WTC11 (cell line): ENCODE measurements at regions not wholly inside any gene's neighbourhood (a gene's known extent, or its start where the extent isn't known, plus 50 kb on each side); places are given as distances from the start of the nearest gene placed in this dataset.

Experiments used
- ATAC-seq: fragments of 200-7000 bp; cut with Tn5 transposase; 2 replicates; pipeline ENCODE4 v1.10.0; 2021; ENCODE audit warnings: mild to moderate bottlenecking, moderate library complexity
- CTCF ChIA-PET: fragments of 300-600 bp; sonication (Branson Sonifier 250); formaldehyde crosslinking; loops from one replicate; lab custom pipeline; 2021; ENCODE audit warnings: antibody characterized with exemption; lab: Charles Lee
- POLR2A ChIA-PET: fragments of 350-600 bp; sonication (Branson Sonifier 250); formaldehyde crosslinking; loops from one replicate; lab custom pipeline; 2021; ENCODE audit warnings: antibody characterized with exemption; lab: Charles Lee
- DNase-seq: peaks from one replicate; pipeline ENCODE4 v3.0.0; 2021; ENCODE audit warnings: low spot score
- H3K27ac Mint-ChIP-seq: 2 replicates; pipeline ENCODE4 v1.8.0; 2021; ENCODE audit warnings: mixed read lengths
- H3K27me3 Mint-ChIP-seq: 2 replicates; pipeline ENCODE4 v1.8.0; 2021; ENCODE audit warnings: low read depth, mild to moderate bottlenecking, moderate library complexity, mixed read lengths
- H3K36me3 Mint-ChIP-seq: 2 replicates; pipeline ENCODE4 v1.8.0; 2021; ENCODE audit warnings: mixed read lengths
- H3K4me1 Mint-ChIP-seq: 2 replicates; pipeline ENCODE4 v1.8.0; 2022; ENCODE audit warnings: mixed read lengths
- H3K4me3 Mint-ChIP-seq: 2 replicates; pipeline ENCODE4 v1.8.0; 2021; ENCODE audit warnings: mild to moderate bottlenecking, moderate library complexity, mixed read lengths
- H3K9me3 Mint-ChIP-seq: 2 replicates; pipeline ENCODE4 v1.8.0; 2021; ENCODE audit warnings: mixed read lengths
- ARID4B ChIP-seq: sonication (generic); formaldehyde crosslinking; IDR thresholded peaks from 2 replicates; pipeline ENCODE4 v1.8.0; 2023; ENCODE audit warnings: missing genetic modification reagents, mild to moderate bottlenecking, borderline replicate concordance
- ATF6 ChIP-seq: sonication (generic); formaldehyde crosslinking; IDR thresholded peaks from 2 replicates; pipeline ENCODE4 v1.8.1; 2023; ENCODE audit warnings: mild to moderate bottlenecking, missing genetic modification reagents
- CDX4 ChIP-seq: fragments of 250-450 bp; sonication (Bioruptor Pico); IDR thresholded peaks from 2 replicates; pipeline ENCODE4 v1.9.0; 2021; ENCODE audit warnings: moderate library complexity, mild to moderate bottlenecking, inconsistent platforms, borderline replicate concordance
- E2F4 ChIP-seq: sonication (generic); formaldehyde crosslinking; IDR thresholded peaks from 2 replicates; pipeline ENCODE4 v1.8.1; 2022; ENCODE audit warnings: low read depth, mild to moderate bottlenecking, moderate library complexity, missing genetic modification reagents, borderline replicate concordance
- E2F5 ChIP-seq: sonication (generic); formaldehyde crosslinking; IDR thresholded peaks from 2 replicates; pipeline ENCODE4 v1.8.1; 2022; ENCODE audit warnings: mild to moderate bottlenecking, moderate library complexity, missing genetic modification reagents
- ELF4 ChIP-seq: sonication (generic); formaldehyde crosslinking; IDR thresholded peaks from 2 replicates; pipeline ENCODE4 v1.8.1; 2022; ENCODE audit warnings: low read depth, mild to moderate bottlenecking, moderate library complexity, missing genetic modification reagents
- ETV6 ChIP-seq: sonication (generic); formaldehyde crosslinking; IDR thresholded peaks from 2 replicates; pipeline ENCODE4 v1.8.1; 2022; ENCODE audit warnings: mild to moderate bottlenecking, missing genetic modification reagents
- FOXP1 ChIP-seq: sonication (generic); formaldehyde crosslinking; IDR thresholded peaks from 2 replicates; pipeline ENCODE4 v1.8.0; 2022; ENCODE audit warnings: missing genetic modification reagents, mild to moderate bottlenecking, moderate library complexity, borderline replicate concordance
- FOXP4 ChIP-seq: sonication (generic); formaldehyde crosslinking; IDR thresholded peaks from 2 replicates; pipeline ENCODE4 v1.8.0; 2022; ENCODE audit warnings: mild to moderate bottlenecking, missing genetic modification reagents
- HMGA2 ChIP-seq: fragments of 250-450 bp; sonication (Bioruptor Pico); IDR thresholded peaks from 2 replicates; pipeline ENCODE4 v1.4.0; 2021; ENCODE audit warnings: mild to moderate bottlenecking, moderate library complexity
- HMGXB4 ChIP-seq: sonication (generic); formaldehyde crosslinking; IDR thresholded peaks from 2 replicates; pipeline ENCODE4 v1.8.1; 2023; ENCODE audit warnings: mild to moderate bottlenecking, moderate library complexity, missing genetic modification reagents
- JAZF1 ChIP-seq: fragments of 250-450 bp; sonication (Bioruptor Pico); IDR thresholded peaks from 2 replicates; pipeline ENCODE4 v1.9.0; 2021; ENCODE audit warnings: moderate library complexity, mild to moderate bottlenecking, inconsistent platforms
- NFE2L1 ChIP-seq: sonication (generic); formaldehyde crosslinking; IDR thresholded peaks from 2 replicates; pipeline ENCODE4 v1.8.1; 2023; ENCODE audit warnings: missing genetic modification reagents
- NFYB ChIP-seq: sonication (generic); formaldehyde crosslinking; conservative IDR thresholded peaks from 2 replicates; pipeline ENCODE4 v1.8.0; 2022; ENCODE audit warnings: low read depth, missing genetic modification reagents
- NR1H2 ChIP-seq: sonication (generic); formaldehyde crosslinking; IDR thresholded peaks from 2 replicates; pipeline ENCODE4 v1.9.0; 2021; ENCODE audit warnings: mild to moderate bottlenecking, moderate library complexity, missing genetic modification reagents
- OVOL2 ChIP-seq: fragments of 250-450 bp; sonication (Bioruptor Pico); IDR thresholded peaks from 2 replicates; pipeline ENCODE4 v1.9.0; 2021; ENCODE audit warnings: mild to moderate bottlenecking, borderline replicate concordance
- PRRX2 ChIP-seq: fragments of 250-450 bp; sonication (Bioruptor Pico); IDR thresholded peaks from 2 replicates; pipeline ENCODE4 v1.8.0; 2021; ENCODE audit warnings: mild to moderate bottlenecking
- RELA ChIP-seq: sonication (generic); formaldehyde crosslinking; IDR thresholded peaks from 2 replicates; pipeline ENCODE4 v1.8.1; 2022; ENCODE audit warnings: missing genetic modification reagents, mild to moderate bottlenecking, borderline replicate concordance
- SMAD4 ChIP-seq: sonication (generic); formaldehyde crosslinking; IDR thresholded peaks from 2 replicates; pipeline ENCODE4 v1.8.0; 2022; ENCODE audit warnings: mild to moderate bottlenecking, missing genetic modification reagents
- SOX15 ChIP-seq: fragments of 250-450 bp; sonication (Bioruptor Pico); IDR thresholded peaks from 2 replicates; pipeline ENCODE4 v1.9.0; 2021; ENCODE audit warnings: mild to moderate bottlenecking
- USF1 ChIP-seq: sonication (generic); formaldehyde crosslinking; IDR thresholded peaks from 2 replicates; pipeline ENCODE4 v1.8.0; 2022; ENCODE audit warnings: mild to moderate bottlenecking, missing genetic modification reagents
- ZNF416 ChIP-seq: fragments of 250-450 bp; sonication (Bioruptor Pico); IDR thresholded peaks from 2 replicates; pipeline ENCODE4 v1.9.0; 2021; ENCODE audit warnings: mild to moderate bottlenecking, inconsistent platforms
- ZNF671 ChIP-seq: fragments of 250-450 bp; sonication (Bioruptor Pico); IDR thresholded peaks from 2 replicates; pipeline ENCODE4 v1.8.0; 2021; ENCODE audit warnings: mild to moderate bottlenecking

GRCh38 chr2:80748592-80748991 is 444.0 kb upstream of the LRRTM1 start:
- Mint-ChIP-seq H3K36me3 (no peaks in the 10 kb centered on the region), H3K27me3 (no peaks in the 10 kb centered on the region), H3K9me3 (no peaks in the 10 kb centered on the region), H3K4me1 (no peaks in the 10 kb centered on the region), H3K27ac (no peak overlapping the region), H3K4me3 (no peak overlapping the region)
- ChIA-PET CTCF (no interaction called here), POLR2A (no interaction called here)
- no peak for DNase-seq
- no peak for ATAC-seq
- TF ChIP-seq ATF6 = no peak
- no peak for TF ChIP-seq ZNF416 (CRISPR knock-in tag)
- TF ChIP-seq ETV6 (CRISPR knock-in tag) = no peak
- TF ChIP-seq E2F5 = no peak
- no peak for TF ChIP-seq JAZF1
- TF ChIP-seq ARID4B (CRISPR knock-in tag) = no peak
- TF ChIP-seq NFE2L1 (CRISPR knock-in tag) = no peak
- no peak for TF ChIP-seq RELA (CRISPR knock-in tag)

GRCh38 chr2:80737047-80737446 is 432.5 kb upstream of the LRRTM1 start:
- ChIA-PET POLR2A (no interaction called here), CTCF (no interaction called here)
- ATAC-seq = no peak
- no peak overlapping the region for H3K4me3 Mint-ChIP-seq
- no peak overlapping the region for H3K27ac Mint-ChIP-seq
- H3K9me3 Mint-ChIP-seq = peaks cover 57% of the 10 kb centered on the region
- DNase-seq = no peak
- peaks cover 18% of the 10 kb centered on the region for H3K36me3 Mint-ChIP-seq
- H3K4me1 Mint-ChIP-seq = no peaks in the 10 kb centered on the region
- no peaks in the 10 kb centered on the region for H3K27me3 Mint-ChIP-seq
- TF ChIP-seq NR1H2 (CRISPR knock-in tag) = no peak
- TF ChIP-seq PRRX2 = no peak
- no peak for TF ChIP-seq USF1 (CRISPR knock-in tag)
- TF ChIP-seq HMGA2 (CRISPR knock-in tag) = no peak
- TF ChIP-seq SMAD4 = no peak
- no peak for TF ChIP-seq NFYB (CRISPR knock-in tag)
- no peak for TF ChIP-seq ELF4 (CRISPR knock-in tag)
- TF ChIP-seq SOX15 (CRISPR knock-in tag) = no peak
- TF ChIP-seq HMGXB4 (CRISPR knock-in tag) = no peak
- TF ChIP-seq FOXP1 (CRISPR knock-in tag) = no peak
- no peak for TF ChIP-seq CDX4 (CRISPR knock-in tag)
- TF ChIP-seq OVOL2 (CRISPR knock-in tag) = no peak
- TF ChIP-seq FOXP4 (CRISPR knock-in tag) = no peak
- TF ChIP-seq E2F4 = no peak
- TF ChIP-seq ZNF671 = no peak
